Esophagus squamous epithelium (tissue), 4 donors: ENCODE measurements at regions not wholly inside any gene's neighbourhood (a gene's known extent, or its start where the extent isn't known, plus 50 kb on each side); places are given as distances from the start of the nearest gene placed in this dataset.

Experiments used
- CTCF ChIP-seq, 6 experiments: fragments of 450-650 bp in 4 of 6; fragments of 200-600 bp in 2 of 6; sonication (generic) in 2 of 6; IDR thresholded peaks; one replicate each; pipeline ENCODE4 v1.5.1; 2016 to 2019; ENCODE audit warnings: antibody characterized with exemption in 6 of 6, mild to moderate bottlenecking in 4 of 6, moderate library complexity in 4 of 6
- POLR2A ChIP-seq, 4 donors: fragments of 450-650 bp; IDR thresholded peaks; one replicate each; pipeline ENCODE4 v1.6.1; 2017; ENCODE audit warnings: antibody characterized with exemption in 4 of 4, mild to moderate bottlenecking in 4 of 4, moderate library complexity in 3 of 4

GRCh38 chr10:30229536-30229935, 119.5 kb downstream of the MTPAP start:
- TF ChIP-seq CTCF (IDR thresholded peaks at IDR 0.05) (no peak), POLR2A (IDR thresholded peaks at IDR 0.05) (no peak)
